M059J (cell line): ENCODE measurements at regions not wholly inside any gene's neighbourhood (a gene's known extent, or its start where the extent isn't known, plus 50 kb on each side); places are given as distances from the start of the nearest gene placed in this dataset.

Source experiments
- DNase-seq: peaks from one replicate; pipeline ENCODE4 v3.0.0-alpha.2; 2012; ENCODE audit warnings: low read depth

DNA sequence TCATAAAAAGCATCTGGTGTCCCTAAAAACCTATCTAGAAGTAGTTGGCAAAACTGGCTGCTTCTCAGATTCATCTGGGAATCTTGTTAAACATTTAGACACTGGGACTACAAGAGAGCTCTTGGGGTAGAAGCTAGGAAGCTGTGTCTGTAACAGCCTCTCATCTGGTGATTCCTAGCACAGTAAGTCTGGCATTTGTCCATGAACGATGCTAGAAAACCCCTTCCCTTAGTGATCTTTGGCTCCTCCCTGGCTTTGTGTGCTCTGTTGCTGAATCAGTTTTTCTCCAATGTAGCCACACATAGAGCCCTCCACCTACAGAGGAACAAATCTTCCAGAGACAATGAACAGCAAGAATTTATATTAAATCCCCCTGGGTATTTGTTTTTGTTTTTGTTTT, 951.7 kb upstream of the LCORL start:
- no peak for DNase-seq

DNA sequence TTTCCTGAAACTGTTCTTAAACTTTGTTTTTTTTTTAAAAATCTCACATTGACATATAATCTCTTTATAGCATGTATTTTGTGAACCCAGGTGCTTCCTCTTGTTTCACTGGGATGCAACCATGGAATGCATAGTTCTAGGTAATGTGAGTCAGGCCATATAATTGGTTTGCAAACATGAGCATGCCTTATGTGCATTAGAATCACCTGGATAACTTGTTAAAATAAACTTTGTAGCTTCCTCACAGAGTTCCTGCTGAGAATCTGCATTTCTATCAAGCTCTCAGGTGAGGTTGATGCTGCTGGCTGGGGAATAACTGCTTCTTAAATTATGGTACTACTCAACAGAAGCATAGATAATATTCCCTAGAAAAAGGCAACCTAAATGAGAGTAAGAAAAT, 940.3 kb upstream of the LCORL start:
- DNase-seq = no peak

DNA sequence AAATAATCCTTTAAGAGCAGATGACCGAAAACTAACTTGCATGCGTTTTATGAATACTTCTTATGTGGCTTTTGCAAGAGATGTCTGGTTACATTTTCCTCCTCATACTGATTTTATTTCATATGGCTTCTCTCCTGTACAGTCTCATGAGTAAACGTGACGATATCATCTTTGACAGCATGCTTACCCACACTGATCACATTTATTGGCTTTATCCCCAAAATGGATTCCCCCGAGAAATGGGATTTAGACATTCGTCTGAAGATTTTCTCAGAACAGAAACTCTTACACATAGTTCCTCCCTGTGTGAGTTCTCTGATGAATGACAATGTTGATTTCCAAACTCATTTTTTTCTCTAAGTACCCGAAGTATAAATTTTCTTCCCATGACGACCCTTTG, 939.7 kb upstream of the LCORL start:
- no peak for DNase-seq

DNA sequence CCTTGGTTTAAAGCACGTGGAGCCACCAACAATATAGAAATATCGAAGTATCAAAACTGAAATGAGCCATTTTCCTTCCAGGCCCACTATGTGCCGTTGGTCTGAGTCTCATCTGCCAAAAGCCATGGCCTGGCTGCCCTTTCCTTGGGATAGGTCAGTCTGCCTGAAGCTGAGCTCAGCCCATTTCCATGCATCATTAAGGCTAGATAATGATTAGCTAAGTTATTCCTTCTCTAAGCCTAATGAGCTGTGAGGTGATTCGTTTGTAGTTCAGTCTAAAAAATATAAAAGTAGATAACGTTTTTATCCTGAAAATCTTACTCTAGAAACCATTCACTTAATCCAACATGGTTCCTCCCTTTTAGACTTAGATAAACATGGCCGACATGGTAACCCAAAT, 936.2 kb upstream of the LCORL start:
- DNase-seq = no peak

DNA sequence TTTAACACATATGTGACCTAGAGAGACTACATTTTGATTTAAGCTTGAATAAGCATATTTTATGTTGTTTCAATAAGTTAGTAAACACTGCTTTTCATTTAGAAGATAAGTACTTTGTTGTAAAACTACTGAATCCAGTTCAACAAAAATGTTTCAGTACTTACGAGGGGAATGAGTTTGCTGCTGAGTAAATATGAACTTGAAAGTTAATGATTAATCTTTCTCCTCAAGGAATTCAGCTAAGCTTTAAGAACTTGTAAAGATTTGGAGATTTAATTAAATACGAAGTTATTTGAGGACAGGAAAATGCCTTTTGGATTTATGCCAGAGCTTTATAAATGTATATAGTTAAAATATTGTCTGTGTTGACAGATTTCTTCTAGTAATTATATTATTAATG, 933.0 kb upstream of the LCORL start:
- DNase-seq = no peak

DNA sequence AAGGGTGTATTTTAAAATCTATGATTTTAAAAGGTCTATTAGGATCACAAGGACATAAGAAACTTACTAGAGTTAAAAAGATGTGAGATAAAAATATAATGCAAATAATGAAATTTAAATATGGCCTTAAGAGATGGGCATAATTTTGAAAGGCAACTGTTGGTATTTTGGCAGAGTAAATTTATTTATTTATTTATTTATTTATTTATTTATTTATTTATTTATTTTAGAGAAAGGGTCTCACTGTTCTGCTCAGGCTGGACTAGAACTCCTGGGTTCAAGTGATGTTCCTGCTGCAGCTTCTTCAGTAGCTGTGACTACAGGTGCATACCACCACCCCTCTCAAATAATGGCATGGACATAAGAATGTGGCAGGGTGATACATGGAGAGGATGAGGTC, 932.1 kb upstream of the LCORL start:
- DNase-seq = no peak

DNA sequence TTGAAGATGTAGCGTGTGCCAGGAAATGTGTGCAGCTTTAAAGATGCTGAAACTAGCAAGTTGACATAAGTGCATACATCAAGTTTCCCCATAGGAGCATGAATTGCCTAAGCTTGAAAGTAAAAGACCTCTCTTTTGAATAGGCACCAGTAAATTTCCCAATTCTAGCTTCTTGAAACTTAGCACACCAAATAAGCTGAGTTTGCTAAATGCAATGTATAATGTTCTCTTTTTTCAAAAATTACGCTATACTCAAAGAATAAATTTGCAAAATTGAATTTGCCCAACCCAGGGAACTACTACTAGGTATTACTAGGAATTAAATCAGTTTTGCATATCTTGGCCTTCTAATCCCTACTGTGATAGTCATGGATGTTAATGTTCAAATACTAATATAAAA, 923.9 kb upstream of the LCORL start:
- DNase-seq = no peak

DNA sequence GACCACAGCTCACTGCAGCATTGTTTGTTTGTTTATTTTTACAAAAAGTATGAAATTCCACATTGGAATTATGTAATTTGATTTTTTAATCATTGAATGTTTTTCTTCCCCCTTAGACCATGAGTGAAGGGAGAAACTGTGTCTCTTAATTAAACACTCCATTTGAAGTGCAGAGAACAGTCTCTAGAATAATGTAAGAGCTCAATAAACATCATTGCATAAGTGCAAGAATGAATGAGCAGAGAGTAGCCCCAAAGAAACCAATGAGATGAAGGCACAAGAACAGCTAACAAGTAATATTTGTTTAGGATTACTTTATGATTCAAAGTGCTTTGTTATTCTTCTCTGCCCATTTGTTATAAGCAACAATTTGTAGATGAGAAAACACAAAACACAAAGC, 921.3 kb upstream of the LCORL start:
- DNase-seq = no peak

DNA sequence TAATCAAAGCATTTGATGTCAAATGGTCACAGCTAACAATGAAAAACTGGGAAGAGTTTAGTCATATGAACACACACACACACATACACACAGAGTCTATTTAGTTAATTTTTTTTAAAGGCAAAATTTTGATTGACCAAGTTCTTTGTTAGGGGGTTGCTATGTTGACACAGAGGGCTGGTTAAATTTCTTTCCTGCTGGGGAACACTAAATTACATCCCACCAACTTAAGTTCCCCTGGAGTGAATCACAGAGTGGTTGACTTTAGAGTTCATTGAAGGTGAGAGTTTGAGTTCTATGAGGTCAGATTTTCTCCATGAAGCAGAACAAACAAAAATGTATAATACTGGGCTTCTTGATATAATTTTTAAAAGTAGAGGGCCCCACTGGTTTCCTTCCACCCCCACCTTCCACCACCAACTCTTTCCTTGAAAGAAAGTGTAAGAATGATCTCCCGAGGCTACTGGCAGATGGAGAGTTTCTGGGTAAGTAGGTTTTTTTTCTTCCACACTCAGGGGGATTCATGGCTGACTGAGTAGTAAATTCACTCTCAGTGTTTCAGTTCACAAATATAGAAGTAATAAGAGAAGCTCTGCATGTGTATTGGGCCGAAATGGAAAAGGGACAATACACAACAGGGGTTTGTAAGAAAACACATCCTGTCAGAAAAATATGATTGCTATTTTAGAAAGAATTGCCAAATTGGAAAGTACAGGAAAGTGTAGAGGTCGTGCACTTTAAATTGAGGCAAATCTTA, 917.0 kb upstream of the LCORL start:
- DNase-seq = no peak

DNA sequence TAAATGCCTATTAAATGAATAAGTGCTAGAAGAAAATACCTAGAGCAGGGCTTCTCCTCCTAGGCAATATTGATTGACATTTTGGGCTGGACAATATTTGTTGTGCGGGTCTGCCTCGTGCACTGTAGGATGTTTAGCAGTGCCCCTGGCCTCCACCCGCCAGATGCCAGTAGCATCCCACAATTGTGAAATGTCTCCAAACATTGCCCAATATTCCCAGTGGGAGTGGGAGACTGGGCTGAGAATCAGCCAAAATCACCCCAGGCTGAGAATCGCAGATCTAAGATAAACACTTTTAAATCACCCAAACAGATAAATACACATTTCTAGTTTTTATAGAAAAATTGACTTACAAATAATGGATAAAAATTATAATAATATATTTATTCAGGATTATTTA, 916.2 kb upstream of the LCORL start:
- no peak for DNase-seq

DNA sequence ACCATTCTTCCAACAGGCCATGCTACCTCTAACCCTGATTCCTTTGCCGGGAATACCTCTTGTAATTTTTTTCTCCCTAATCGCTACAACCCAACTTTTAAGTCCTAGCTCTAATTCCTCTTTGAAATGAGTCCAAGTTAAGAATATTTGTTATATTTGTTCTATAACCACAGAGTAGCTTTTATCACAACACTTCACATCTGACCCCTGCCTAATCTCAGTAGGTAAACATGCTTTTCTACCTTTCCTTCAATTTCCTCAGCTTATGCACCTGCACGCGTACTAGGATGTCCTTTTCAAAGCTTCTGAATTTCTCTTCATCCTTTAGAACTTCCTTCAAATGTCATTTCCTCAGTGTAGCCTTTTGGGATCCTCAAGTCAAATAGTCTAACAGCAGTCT, 915.5 kb upstream of the LCORL start:
- no peak for DNase-seq

DNA sequence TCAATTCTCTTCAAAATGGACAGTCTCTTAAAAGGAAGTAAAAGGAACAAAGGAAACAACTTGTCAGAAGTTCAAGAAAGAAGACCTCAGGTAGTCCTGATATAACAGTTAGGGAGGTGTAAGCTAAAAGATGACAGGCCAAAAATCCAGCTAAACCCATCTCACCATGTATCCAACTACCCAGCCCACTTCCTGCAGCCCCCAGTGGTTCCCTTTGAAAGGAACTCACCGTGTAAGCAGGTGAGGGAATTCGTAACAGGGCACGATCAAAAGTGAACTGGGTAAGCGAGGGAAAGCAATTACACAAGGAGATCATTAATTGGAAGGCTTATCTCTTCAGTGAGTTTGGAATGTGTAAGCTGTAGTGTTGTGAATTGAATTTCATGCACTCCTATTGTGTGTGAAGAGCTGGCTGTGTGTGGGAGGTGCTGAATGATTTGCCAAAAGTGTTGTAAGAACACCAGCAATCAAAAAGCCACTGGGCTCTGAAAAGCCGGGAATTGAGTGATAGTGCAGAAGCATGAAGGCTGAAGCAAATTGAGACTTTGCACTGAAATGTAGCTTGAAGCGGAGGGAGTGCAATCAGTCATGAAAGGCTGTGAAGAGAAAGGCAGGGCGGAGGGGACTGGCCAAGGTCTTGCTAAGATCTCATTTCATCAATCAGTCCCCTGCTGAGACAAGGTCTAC, 914.2 kb upstream of the LCORL start:
- no peak for DNase-seq

DNA sequence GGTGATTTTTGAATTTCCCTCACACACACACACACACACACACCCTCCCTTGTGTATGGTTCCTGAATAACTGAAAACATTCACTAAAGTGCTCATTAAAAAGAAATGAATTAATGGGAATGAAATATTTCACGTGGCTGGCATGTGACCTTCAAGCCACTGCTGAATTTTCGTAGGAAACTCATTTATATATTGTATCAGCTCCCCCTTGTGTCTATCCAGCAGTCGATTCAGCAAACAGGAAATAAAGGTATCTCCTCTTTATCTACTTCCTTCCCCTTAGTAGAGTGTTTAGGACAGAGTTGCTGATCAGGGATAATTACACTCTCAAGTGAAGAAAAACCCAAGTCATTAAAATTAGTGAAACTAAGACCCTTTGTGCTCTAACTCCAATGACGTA, 912.6 kb upstream of the LCORL start:
- peak; percentile 3 for DNase-seq

DNA sequence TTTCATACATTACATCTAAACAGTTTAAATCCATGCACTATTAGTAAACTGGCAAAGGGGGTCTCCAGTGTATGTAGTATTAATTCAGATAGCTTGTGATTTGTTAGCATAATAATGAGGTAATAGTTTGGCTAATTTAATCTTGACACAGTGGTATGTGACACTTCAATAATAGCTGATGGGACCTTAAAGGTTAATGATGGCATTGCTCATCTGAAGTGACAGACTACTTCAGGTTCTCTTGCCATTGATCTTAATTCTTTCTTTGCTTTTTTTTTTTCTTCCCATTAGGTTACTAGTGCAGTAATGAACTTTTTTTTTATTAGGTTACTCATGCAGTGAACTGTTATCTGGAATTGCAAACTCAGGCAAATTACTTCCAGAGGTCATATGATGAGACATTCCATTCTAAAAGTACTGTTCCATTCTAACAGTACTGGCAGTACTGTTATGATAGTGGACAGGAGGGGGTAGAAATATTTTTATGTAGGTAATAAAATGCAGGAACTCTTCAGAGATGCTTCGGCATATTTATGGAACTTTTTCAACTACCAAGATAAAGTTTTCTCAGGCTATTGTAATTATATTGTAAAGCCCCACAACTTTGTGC, 911.3 kb upstream of the LCORL start:
- DNase-seq = no peak

DNA sequence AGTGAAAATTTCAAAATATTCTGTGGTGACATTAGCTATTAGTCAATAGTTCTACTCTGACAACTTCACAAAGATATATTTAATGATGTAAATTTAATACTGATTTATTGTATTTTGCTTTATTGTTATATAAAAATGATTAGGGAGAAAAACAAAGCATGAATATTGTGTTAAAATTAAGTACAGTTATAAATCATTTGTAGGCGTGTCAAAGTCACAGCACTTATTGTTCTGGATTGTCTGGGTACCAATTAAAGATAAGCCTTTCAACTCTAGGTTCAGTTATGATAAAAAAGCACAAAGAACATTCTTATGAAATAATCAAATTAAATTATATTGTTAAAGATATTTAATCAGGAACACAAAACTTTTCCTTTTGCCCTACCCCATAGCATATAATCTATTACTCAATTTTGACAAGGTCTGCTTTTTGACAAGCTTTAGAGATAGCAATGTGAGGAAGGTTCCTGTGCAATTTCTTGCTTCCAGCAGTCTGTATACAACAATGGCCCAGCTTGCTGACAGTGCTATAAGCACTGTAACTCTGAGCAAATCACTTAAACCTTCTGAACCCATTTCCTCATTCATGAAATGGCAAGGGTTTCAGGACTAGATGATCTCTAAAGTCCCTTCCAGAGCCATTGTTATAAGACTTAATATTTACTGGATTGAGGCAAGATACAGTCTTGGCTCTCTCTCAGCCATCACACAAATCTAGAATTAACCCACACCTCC, 910.3 kb upstream of the LCORL start:
- DNase-seq = no peak

DNA sequence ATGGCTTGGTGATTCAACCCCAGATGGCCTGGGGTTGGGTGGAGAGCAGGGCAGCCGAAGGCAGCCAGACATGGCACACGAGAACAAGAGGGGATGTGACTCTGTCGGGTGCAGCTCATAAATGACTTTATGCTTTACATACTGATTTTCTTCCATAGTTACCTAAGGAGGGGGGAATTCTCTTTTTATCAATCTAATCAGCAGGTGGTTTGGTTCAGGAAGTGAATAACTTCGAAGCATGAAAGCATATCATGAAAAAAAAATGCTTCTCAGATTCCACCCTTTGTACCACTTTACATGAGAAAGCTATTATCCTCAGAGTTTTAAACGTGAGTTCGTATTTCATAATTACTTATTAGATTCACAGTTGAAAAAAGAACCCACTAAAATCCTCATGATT, 908.9 kb upstream of the LCORL start:
- DNase-seq = no peak

DNA sequence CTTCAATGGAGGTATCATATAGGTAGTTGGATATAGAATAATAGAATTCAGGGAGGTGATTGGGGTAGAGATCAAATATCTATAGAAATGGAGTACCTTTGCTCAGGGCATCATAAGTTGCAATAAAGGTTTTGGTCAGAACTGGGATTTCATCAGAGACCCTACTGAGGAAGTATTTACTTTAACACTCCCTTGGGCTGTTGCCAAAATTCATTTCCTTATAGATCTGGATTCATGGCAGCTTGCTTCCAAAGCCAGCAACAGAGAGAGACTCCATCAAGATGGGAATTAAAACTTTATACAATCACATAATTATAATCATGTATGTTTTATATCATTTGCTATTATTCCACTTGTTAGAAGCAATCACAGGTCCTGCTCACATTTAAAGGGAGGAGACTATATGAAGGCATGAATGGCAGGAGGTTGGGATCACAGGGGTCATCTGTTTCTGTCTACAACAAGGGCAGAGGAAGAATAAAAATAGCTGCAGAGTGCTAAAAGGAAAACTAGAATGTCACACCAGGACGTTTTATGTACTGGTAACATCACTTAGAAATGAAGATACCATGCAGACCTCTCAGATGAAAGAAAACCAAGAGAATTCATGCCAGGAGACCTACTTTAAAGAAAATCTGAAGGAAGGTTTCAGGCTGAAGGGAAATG, 902.1 kb upstream of the LCORL start:
- DNase-seq = no peak

DNA sequence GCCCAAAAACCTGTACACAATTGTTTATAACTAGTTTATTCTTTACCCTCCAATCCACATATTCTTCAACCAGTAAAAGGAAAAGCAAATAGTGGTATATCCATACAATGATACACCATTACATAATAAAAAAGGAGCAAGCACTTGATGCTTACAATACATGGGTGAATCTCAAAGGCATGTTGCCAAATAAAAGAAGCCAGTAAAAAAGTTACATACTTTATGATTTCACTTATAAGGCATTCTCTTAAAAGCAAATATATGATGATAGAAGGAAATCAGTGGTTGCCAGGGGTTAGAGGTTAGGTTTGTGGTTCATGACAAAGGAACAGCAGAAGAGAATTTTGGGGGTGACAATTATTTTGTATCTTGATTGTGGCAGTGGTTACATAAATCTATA, 896.1 kb upstream of the LCORL start:
- DNase-seq = peak; percentile 6

DNA sequence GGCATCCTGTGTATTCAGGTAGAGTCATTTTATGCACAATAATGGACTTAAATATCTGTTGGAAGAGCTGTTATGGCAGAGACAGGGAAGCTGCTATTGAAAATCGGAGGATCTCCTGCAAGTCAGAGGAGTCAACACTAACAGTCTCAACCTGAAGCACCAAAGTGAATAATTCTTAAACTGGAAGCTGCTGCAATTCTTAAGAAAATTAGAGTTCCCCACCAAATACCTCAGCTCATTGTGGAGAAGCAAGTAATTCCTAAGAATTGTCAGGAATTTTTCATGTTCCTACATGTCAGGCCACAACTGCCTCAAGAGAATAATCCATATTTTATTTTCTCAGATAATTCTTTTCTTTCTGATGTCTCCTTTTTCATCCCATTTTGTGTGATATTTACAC, 892.6 kb upstream of the LCORL start:
- no peak for DNase-seq

DNA sequence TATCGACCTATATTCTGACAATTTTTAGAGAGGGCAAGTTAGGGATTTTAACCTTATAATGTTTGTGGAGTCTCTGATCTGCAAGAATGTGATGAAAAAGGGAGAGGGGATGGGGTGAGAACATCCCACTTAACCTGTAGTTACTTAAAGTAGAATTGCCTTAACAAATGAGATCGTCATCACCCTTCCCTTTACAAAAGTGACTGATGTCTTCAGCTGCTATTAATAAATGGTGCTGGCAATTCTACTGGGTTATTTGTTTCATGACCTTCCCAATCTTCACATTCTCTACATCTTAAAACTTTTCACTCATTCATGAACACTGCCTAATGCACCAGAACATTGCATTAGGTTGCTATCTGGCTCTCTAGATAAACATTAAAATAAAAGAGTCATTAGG, 873.4 kb upstream of the LCORL start:
- DNase-seq = no peak

DNA sequence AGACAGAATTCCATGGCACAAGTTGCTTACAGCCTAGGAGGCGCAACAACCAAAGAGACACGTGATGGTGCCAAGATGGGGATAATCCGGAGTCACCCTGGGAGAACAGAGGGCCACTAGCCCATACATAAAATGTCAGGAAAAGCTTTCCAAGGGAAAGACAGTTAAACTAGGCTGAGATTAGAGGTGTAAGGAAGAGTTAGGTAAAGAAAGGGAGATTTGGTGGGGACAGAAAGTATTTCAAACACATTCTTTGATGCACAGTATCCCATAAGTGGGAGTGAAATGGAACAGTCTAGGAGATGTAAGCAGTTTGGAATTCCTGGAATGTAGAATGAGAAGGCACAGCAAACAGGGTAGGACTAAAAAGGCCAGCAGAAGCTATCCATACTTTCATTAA, 860.9 kb upstream of the LCORL start:
- DNase-seq = peak; percentile 67

DNA sequence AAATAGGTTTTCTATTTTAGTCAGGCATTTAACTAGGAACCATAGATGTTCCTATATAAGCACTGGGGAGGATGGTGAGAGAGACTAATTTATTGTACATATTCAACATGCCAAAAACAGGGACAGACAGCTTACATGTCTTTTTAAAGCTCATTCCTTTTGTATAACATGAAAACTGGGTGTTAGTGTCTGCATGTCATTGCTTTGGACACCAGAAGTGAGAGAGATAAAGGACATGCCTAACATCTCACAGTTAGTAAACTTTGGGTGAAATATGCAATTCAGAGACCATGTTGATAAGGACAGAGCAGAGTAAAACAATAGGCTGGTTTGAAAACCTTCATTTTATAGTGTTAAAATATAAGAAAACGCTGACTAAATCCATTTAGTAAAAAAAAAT, 860.0 kb upstream of the LCORL start:
- no peak for DNase-seq
